ENCODE measurements at regions not wholly inside any gene's neighbourhood (a gene's known extent, or its start where the extent isn't known, plus 50 kb on each side); places are given as distances from the start of the nearest gene placed in this dataset.
A peak's percentile ranks its signal among the peaks of the same experiment; 100 is the strongest.

DNA sequence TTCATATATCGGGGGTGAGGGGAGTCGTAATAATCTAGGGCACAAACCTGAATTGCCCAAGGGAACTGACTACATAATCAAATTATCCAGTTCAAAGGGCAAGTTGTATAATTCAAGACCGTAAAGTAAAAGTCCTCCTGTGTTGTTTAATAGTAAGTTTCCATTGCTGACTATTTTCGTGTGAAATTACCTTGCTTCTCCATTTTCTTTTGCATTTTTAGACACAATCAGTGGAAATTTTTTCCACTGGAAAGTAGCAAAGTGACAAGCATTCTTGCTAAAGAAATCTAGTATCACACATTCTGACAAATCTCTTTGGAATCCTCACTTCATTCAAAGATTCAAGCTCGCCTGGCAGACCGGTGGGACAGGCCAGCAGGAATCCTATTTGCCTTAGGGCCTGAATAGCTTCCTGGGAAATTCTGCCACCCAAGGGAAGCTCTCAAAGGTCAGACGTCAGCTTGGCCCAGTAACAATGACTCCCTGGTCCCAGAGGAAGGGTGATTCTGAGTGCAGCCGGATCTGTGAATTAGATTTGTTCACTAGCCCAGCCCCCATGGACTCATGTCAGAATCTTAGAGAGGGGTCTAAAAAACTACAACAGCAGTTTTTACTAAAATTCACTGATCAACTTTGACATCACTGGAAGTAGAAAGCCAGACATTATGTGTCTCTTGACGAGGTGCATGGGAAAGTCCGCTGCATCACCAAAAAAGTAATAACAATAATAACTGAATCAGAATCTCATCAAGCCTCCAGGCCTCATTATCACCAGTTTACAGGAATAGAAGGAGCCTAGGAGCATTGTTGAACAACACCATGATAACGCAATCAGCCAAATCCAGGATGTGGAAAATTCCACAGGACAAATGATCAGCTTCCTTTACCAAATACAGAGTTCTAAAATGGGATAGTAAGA lies 161.0 kb downstream of the SKIDA1 start (continued):
- TF ChIP-seq, protein P1, sequence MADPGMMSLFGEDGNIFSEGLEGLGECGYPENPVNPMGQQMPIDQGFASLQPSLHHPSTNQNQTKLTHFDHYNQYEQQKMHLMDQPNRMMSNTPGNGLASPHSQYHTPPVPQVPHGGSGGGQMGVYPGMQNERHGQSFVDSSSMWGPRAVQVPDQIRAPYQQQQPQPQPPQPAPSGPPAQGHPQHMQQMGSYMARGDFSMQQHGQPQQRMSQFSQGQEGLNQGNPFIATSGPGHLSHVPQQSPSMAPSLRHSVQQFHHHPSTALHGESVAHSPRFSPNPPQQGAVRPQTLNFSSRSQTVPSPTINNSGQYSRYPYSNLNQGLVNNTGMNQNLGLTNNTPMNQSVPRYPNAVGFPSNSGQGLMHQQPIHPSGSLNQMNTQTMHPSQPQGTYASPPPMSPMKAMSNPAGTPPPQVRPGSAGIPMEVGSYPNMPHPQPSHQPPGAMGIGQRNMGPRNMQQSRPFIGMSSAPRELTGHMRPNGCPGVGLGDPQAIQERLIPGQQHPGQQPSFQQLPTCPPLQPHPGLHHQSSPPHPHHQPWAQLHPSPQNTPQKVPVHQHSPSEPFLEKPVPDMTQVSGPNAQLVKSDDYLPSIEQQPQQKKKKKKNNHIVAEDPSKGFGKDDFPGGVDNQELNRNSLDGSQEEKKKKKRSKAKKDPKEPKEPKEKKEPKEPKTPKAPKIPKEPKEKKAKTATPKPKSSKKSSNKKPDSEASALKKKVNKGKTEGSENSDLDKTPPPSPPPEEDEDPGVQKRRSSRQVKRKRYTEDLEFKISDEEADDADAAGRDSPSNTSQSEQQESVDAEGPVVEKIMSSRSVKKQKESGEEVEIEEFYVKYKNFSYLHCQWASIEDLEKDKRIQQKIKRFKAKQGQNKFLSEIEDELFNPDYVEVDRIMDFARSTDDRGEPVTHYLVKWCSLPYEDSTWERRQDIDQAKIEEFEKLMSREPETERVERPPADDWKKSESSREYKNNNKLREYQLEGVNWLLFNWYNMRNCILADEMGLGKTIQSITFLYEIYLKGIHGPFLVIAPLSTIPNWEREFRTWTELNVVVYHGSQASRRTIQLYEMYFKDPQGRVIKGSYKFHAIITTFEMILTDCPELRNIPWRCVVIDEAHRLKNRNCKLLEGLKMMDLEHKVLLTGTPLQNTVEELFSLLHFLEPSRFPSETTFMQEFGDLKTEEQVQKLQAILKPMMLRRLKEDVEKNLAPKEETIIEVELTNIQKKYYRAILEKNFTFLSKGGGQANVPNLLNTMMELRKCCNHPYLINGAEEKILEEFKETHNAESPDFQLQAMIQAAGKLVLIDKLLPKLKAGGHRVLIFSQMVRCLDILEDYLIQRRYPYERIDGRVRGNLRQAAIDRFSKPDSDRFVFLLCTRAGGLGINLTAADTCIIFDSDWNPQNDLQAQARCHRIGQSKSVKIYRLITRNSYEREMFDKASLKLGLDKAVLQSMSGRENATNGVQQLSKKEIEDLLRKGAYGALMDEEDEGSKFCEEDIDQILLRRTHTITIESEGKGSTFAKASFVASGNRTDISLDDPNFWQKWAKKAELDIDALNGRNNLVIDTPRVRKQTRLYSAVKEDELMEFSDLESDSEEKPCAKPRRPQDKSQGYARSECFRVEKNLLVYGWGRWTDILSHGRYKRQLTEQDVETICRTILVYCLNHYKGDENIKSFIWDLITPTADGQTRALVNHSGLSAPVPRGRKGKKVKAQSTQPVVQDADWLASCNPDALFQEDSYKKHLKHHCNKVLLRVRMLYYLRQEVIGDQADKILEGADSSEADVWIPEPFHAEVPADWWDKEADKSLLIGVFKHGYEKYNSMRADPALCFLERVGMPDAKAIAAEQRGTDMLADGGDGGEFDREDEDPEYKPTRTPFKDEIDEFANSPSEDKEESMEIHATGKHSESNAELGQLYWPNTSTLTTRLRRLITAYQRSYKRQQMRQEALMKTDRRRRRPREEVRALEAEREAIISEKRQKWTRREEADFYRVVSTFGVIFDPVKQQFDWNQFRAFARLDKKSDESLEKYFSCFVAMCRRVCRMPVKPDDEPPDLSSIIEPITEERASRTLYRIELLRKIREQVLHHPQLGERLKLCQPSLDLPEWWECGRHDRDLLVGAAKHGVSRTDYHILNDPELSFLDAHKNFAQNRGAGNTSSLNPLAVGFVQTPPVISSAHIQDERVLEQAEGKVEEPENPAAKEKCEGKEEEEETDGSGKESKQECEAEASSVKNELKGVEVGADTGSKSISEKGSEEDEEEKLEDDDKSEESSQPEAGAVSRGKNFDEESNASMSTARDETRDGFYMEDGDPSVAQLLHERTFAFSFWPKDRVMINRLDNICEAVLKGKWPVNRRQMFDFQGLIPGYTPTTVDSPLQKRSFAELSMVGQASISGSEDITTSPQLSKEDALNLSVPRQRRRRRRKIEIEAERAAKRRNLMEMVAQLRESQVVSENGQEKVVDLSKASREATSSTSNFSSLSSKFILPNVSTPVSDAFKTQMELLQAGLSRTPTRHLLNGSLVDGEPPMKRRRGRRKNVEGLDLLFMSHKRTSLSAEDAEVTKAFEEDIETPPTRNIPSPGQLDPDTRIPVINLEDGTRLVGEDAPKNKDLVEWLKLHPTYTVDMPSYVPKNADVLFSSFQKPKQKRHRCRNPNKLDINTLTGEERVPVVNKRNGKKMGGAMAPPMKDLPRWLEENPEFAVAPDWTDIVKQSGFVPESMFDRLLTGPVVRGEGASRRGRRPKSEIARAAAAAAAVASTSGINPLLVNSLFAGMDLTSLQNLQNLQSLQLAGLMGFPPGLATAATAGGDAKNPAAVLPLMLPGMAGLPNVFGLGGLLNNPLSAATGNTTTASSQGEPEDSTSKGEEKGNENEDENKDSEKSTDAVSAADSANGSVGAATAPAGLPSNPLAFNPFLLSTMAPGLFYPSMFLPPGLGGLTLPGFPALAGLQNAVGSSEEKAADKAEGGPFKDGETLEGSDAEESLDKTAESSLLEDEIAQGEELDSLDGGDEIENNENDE (IDR thresholded peaks at IDR 0.05; ENCODE audit: insufficient replicate concordance, low read length): no peak
- TF ChIP-seq RAD21 (IDR thresholded peaks at IDR 0.05 in 1 of 2, conservative IDR thresholded peaks at IDR 0.05 in 1 of 2; ENCODE audit: low read depth in 2 of 2, low read length in 2 of 2) (peak; percentile 14 to 39; a peak in 2 of 4 replicates), SP1 (IDR thresholded peaks at IDR 0.05; ENCODE audit: low read depth, low read length) (0 out of 2 replicates have a peak, but pooled peaks have one; percentile 48), POU5F1 (IDR thresholded peaks at IDR 0.05; ENCODE audit: low read depth, low read length) (no peak), HDAC2 (IDR thresholded peaks at IDR 0.05; ENCODE audit: borderline replicate concordance in 1 of 2, low read depth in 2 of 2, low read length in 2 of 2) (0 out of 4 replicates have a peak, but pooled peaks of 1 of the 2 experiments have one; percentile 23), JUND (IDR thresholded peaks at IDR 0.05; ENCODE audit: low read length) (peak; percentile 67; the same call in 1 of the 2 replicates), TAF1 (IDR thresholded peaks at IDR 0.05; ENCODE audit: low read depth, low read length) (no peak)
